KMS-11 (cell line): ENCODE measurements at regions not wholly inside any gene's neighbourhood (a gene's known extent, or its start where the extent isn't known, plus 50 kb on each side); places are given as distances from the start of the nearest gene placed in this dataset.

Experiments used
- H2AFZ ChIP-seq: fragments of 200-600 bp; sonication (generic); 2 replicates; pipeline ENCODE4 v1.6.1; 2016; ENCODE audit warnings: antibody characterized with exemption, mixed run types, low read depth
- H3K27ac ChIP-seq: fragments of 200-600 bp; sonication (generic); 2 replicates; pipeline ENCODE4 v1.6.1; 2016; ENCODE audit warnings: mild to moderate bottlenecking, mixed run types
- H3K27me3 ChIP-seq: fragments of 200-600 bp; sonication (generic); 2 replicates; pipeline ENCODE4 v1.6.1; 2017; ENCODE audit warnings: mild to moderate bottlenecking, low read depth, mixed run types, moderate library complexity; ENCODE audit not compliant: insufficient read depth
- H3K36me3 ChIP-seq: fragments of 200-600 bp; sonication (generic); 2 replicates; pipeline ENCODE4 v1.6.1; 2017; ENCODE audit warnings: mild to moderate bottlenecking, mixed run types; ENCODE audit not compliant: insufficient read depth
- H3K4me1 ChIP-seq: fragments of 200-600 bp; sonication (generic); 2 replicates; pipeline ENCODE4 v1.6.1; 2016; ENCODE audit warnings: mild to moderate bottlenecking, low read depth, mixed run types; ENCODE audit not compliant: poor library complexity, severe bottlenecking
- H3K4me2 ChIP-seq: fragments of 200-600 bp; sonication (generic); 2 replicates; pipeline ENCODE4 v1.7.0; 2016; ENCODE audit warnings: mild to moderate bottlenecking, mixed run types
- H3K4me3 ChIP-seq: fragments of 200-600 bp; sonication (generic); IDR thresholded peaks from 2 replicates; pipeline ENCODE4 v1.6.1; 2017; ENCODE audit warnings: low read depth, low read length, mixed read lengths; ENCODE audit not compliant: insufficient read depth
- H3K79me2 ChIP-seq: fragments of 200-600 bp; sonication (generic); 2 replicates; pipeline ENCODE4 v1.6.1; 2016; ENCODE audit warnings: low read depth, mixed run types; ENCODE audit not compliant: insufficient read depth
- H3K9ac ChIP-seq: fragments of 200-600 bp; sonication (generic); 2 replicates; pipeline ENCODE4 v1.6.1; 2016; ENCODE audit warnings: mild to moderate bottlenecking, mixed run types
- H4K20me1 ChIP-seq: fragments of 200-600 bp; sonication (generic); 2 replicates; pipeline ENCODE4 v1.6.1; 2016; ENCODE audit warnings: mild to moderate bottlenecking, mixed run types; ENCODE audit not compliant: insufficient read depth
- TF ChIP-seq, protein P1 (sequence below): fragments of 200-600 bp; sonication (generic); conservative IDR thresholded peaks from 2 replicates; pipeline ENCODE4 v1.6.1; 2017; ENCODE audit warnings: low read depth, mild to moderate bottlenecking, antibody characterized with exemption, low read length, moderate library complexity, mixed read lengths

DNA sequence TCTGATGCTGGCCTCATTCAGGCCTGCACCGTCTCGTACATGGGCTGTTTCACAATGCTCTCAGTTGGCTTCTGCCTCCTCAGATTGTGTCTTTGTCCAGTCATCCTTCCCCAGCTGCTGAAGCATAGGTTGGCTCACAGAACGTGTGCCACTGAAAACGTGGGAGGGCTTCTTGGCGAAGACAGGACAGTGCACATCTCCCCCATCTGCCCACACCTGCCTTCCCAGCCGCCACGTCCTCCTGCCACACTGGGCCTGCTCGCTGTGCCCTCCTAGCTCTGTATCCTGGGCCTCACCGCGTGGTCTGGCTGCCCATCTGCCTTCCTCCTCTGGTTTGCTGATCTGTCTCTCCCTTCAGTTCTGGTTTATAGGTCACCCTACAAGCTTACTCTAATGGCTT lies 230.0 kb upstream of the TOPAZ1 start:
- Histone ChIP-seq H3K4me1 (peaks cover 14% of the 10 kb centered on the region), H3K27me3 (no peaks in the 10 kb centered on the region), H2AFZ (no peak overlapping the region), H4K20me1 (no peaks in the 10 kb centered on the region), H3K4me3 (no peak overlapping the region), H3K4me2 (no peak overlapping the region), H3K27ac (no peak overlapping the region), H3K9ac (no peak overlapping the region), H3K36me3 (no peaks in the 10 kb centered on the region), H3K79me2 (no peaks in the 10 kb centered on the region; the same call in 1 of the 2 replicates)
- TF ChIP-seq, protein P1, sequence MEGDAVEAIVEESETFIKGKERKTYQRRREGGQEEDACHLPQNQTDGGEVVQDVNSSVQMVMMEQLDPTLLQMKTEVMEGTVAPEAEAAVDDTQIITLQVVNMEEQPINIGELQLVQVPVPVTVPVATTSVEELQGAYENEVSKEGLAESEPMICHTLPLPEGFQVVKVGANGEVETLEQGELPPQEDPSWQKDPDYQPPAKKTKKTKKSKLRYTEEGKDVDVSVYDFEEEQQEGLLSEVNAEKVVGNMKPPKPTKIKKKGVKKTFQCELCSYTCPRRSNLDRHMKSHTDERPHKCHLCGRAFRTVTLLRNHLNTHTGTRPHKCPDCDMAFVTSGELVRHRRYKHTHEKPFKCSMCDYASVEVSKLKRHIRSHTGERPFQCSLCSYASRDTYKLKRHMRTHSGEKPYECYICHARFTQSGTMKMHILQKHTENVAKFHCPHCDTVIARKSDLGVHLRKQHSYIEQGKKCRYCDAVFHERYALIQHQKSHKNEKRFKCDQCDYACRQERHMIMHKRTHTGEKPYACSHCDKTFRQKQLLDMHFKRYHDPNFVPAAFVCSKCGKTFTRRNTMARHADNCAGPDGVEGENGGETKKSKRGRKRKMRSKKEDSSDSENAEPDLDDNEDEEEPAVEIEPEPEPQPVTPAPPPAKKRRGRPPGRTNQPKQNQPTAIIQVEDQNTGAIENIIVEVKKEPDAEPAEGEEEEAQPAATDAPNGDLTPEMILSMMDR, result no peak

DNA sequence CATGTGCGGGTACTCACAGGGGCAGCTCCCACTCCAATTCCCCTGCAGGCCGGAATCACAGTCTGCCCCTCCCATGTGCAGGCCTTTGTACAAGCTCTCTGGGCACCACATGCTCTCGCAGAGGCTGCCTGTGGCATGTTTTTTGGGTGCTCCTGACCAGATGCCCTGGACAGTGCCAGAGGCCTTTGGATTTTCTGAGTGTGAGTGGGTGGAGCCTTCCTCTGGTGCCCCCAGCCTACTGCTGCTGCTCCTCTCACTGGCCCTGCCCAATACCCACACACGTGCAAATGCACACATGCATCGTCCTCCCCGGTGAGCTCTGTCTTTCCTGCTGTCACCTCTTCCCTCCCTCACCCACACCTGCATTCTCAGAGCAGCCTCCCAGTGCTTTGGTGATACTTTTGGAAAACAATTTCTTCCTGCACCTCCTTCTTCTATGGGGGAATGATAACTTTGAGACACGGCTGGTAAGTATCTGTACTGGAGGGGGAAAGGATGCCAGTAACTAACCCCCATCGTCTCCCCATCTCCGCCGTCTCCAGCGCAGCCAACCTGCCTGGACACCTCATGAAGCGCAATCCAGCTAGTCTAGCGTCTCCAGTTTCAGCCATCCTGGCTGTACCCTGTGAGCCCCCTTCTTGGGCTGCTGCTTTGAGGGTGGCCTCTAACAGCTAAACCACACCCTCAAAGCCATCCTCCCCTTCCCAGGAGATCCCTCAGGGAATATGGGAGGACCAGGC lies 229.4 kb upstream of the TOPAZ1 start:
- Histone ChIP-seq H3K27ac (no peak overlapping the region), H3K27me3 (no peaks in the 10 kb centered on the region), H2AFZ (no peak overlapping the region), H3K4me2 (no peak overlapping the region), H3K36me3 (no peaks in the 10 kb centered on the region), H3K4me1 (peaks cover 18% of the 10 kb centered on the region), H3K4me3 (no peak overlapping the region), H4K20me1 (no peaks in the 10 kb centered on the region), H3K79me2 (no peaks in the 10 kb centered on the region; the same call in 1 of the 2 replicates), H3K9ac (no peak overlapping the region)
- TF ChIP-seq, protein P1, result no peak

DNA sequence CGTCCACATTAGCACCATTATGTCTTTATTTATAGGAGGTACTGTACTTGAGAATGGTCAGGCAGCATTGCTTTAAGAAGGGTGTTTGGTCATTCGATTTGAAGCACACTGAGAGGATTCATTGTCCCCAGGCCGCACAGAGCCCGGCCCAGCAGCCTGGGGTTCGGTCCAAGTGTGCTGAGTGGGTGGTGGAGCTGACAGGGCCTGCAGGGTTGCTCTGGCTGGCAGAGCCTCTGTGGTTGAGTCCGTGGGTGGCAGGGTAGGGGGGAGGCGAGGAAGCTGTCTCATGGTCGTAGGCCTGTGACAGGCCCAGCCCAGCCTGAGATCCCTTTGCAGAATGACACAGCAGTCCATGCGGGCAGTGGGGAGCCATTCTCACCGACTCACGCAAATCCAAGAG lies 227.7 kb upstream of the TOPAZ1 start:
- TF ChIP-seq, protein P1, result no peak

DNA sequence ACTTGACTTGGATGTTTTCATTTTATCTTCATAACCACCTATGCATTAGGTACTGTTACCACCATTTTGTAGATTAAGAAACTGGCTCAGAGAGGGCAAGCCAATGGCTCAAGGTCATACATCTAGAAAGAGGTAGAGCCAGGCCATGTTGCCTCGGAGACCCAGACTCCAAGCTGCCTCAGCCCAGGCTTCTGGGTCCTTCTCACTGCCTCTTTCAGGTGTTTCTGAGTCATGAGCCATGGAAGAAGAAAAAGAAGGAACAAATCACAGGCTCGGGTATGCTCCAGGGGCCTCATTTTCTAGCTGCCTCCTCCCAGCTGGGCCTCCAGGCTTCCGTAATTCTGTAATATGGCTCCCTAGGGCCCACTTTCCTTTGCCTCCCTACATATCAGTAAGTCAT lies 226.5 kb upstream of the TOPAZ1 start:
- no peaks in the 10 kb centered on the region for H4K20me1 ChIP-seq
- H3K36me3 ChIP-seq, result no peaks in the 10 kb centered on the region
- H3K27ac ChIP-seq, result no peak overlapping the region
- no peak overlapping the region for H3K4me3 ChIP-seq
- no peaks in the 10 kb centered on the region for H3K27me3 ChIP-seq
- no peak overlapping the region for H3K4me2 ChIP-seq
- TF ChIP-seq, protein P1, result no peak
- H3K9ac ChIP-seq, result no peak overlapping the region
- no peaks in the 10 kb centered on the region for H3K79me2 ChIP-seq
- peaks cover 18% of the 10 kb centered on the region for H3K4me1 ChIP-seq
- H2AFZ ChIP-seq, result no peak overlapping the region

More for the DNA sequence above, 227.7 kb upstream of the TOPAZ1 start:
- H3K36me3 ChIP-seq, result no peaks in the 10 kb centered on the region
- peaks cover 18% of the 10 kb centered on the region for H3K4me1 ChIP-seq
- H3K79me2 ChIP-seq, result no peaks in the 10 kb centered on the region; the same call in 1 of the 2 replicates
- H3K27me3 ChIP-seq, result no peaks in the 10 kb centered on the region
- no peak overlapping the region for H3K4me2 ChIP-seq
- no peaks in the 10 kb centered on the region for H4K20me1 ChIP-seq
- no peak overlapping the region for H3K4me3 ChIP-seq
- H2AFZ ChIP-seq, result no peak overlapping the region
- H3K27ac ChIP-seq, result no peak overlapping the region
- H3K9ac ChIP-seq, result no peak overlapping the region
